ENCODE measurements at regions not wholly inside any gene's neighbourhood (a gene's known extent, or its start where the extent isn't known, plus 50 kb on each side); places are given as distances from the start of the nearest gene placed in this dataset.
"Not testable (repeated sequence)": the region's sequence is repeated elsewhere in the genome, so short reads cannot be mapped to it uniquely, and the experiment has no call there.

DNA sequence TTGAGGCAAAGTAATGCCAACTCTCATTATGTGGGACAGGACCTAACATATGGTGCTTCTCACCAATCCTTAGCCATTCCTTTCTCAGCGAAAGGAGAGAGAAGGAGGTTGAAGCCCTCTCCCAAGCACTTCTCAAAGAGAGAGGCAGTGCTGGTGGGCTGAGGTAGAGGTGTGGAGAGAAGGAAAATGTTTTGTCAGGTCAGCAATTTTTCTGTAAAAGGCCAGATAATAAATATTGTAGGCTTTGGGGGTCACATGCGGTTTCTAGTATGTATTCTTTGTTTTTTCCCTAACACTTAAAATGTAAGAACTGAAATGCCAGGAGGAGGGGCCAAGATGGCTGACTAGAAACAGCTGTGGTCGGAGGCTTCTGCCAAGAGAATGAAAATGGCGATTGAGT lies 225.0 kb upstream of the NPY start:
- DNase-seq = no peak

DNA sequence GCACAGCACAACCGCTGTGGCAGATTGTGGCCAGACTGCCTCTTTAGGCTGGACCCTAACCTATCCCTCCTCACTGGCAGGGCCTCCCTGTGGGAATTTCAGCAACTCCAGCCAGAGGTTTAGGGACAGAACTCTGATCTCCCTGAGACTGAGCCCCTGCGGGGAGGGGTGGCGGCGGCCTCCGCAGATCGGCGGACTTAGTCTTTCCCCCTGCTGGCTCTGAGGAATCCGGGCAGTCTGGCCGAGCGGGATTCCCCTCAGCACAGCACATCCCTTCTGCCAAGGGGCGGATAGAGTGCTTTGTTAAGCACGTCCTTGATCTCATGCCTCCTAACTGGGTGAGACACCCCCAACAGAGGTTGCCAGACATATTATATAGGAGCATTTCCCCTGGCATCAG lies 224.2 kb upstream of the NPY start:
- DNase-seq = no peak

DNA sequence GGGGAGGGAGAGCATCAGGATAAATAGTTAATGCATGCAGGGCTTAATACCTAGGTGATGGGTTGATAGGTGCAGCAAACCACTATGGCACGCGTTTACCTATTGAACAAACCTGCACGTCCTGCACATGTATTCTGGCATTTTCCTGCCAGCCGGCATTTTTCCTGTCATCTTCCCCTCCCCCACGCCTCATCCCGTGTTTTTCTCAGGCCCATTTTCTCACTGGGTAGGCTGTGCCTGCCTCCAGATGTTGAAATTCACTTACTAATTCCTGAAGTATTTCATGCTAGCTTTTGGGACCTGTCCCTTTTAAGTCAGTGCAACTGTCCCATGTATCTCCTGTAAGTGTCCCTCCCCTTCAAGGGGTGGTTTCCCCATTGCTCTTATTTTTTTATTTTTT lies 220.3 kb upstream of the NPY start:
- no peak for DNase-seq

DNA sequence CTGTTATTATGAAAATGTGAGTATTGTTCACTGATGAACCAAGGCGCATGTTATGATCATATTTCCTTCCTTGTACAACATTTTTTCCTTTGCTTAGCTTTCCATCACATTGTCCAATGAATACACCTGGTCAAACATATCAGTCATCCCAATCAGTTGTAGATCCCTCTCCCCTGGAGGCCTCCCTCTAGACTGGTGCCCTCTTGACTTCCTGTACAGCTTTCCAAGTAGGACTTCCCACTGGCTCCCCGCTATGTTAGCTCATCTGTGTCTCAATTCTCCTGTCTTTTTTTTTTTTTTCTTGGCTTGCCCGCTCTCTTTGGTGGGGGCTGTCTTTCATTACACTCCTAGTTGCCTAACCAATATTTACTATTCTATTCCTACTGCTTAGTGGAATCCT lies 214.2 kb upstream of the NPY start:
- no peak for DNase-seq

DNA sequence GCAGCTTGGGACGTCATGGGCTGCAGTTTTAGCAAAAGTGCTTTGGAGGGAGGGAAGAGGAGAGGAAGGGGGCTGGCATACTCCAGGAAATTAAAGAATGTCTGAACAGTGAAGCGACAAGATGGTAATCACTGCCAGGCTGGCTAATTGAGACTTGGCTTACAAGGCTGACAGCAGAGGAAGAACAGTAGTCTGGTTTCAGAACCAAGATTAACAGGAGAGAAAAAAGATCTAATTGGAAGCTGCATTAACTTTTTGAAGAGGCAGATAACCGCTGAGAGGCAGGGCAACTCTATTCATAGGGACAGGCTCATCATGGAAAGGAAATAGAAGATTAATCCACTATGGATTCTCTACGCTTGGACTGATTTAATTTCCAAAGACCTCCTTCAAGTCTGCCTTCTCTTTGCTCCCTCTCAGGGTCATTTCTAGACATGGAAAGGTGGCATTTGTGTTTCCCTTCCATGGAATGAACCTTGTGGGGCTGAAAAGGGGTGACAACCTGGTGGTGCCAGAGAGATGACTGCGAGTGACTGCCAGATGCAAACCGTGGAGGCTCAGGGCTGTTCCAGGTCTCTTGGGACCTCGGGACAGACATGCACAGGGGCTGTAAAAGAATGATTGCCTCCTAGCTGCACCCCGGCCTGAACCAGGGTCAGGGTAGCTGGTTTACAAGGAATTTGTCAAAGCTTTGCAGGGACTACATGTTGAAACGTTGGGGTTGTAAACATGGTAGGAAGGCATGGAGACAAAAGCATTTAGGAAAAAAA lies 210.2 kb upstream of the NPY start:
- DNase-seq = no peak

DNA sequence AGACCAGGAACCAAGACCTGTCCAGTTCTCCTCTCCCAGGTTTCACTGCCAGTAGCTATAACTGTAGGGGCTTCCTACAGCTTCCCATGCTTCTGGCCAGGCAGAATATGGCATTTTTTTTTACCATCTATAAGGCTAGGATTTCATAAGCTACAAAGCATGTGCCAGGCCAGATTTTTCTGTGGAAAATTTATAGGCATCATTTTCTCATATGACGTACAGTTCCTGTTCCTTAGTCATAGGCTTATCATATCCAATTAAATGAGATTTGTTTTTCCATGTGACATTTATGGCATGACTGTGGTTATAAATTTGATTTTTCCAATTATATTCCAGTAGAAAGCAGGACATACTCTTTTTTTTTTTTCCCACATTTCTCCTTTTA lies 208.6 kb upstream of the NPY start:
- no peak for DNase-seq

DNA sequence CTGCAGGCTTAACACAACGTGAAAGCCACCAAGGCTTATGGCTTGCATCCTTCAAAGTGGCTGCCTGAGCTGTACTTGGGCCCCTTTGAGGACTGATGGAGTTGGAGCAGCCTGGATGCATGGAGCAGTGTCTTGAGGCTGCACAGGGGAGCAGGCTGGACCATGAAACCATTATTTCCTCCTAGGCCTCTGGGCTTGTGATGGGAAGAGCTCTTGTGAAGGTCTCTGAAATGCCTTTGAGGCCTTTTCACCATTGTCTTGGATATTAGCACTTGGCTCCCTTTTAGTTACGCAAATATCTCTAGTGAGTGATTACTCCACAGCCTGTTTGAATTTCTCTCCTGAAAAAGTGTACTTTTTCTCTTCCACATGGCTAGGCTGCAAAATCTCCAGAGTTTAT lies 201.2 kb upstream of the NPY start:
- DNase-seq = no peak

DNA sequence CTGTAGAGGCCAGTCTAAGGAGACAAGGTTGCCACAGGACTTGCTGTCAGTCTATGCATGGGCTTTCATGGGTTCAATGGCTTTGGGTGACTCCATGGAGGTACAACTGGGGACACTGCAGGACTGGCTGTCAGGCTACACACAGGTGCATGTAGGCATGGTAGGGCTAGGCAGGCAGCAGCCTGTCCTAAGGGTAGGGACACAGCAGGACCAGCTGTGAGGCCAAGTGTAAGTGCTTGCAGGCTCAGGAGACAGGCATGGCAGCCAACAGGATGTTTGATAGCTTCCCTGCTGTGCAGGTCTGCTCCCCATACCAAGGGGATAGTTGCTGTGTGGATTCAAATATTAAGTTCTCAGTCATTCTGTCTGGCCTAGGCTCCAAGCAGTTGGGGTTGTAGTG lies 181.0 kb upstream of the NPY start:
- no peak for DNase-seq

DNA sequence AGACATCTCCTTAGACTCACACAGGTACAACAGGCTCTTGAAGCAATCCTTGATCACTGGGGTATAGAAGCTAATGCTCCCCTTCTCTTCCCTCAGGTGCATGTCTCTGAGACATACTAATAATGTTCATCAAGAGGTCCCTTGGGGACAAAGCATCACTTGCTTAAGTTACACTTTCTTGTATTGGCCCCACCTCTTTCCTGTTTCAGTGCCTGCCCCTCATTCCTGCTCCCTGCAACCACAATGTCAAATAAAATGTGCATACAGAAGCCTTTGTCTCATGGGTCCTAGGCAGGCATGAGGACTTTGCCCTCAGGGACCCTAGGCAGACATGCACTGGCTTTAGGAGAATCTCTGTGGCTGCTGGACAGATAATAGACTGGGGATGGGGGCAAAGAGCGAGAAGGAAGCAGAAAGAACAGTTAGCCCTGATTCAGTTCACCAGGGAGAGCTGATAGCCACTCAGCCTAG lies 175.0 kb upstream of the NPY start:
- DNase-seq = no peak

DNA sequence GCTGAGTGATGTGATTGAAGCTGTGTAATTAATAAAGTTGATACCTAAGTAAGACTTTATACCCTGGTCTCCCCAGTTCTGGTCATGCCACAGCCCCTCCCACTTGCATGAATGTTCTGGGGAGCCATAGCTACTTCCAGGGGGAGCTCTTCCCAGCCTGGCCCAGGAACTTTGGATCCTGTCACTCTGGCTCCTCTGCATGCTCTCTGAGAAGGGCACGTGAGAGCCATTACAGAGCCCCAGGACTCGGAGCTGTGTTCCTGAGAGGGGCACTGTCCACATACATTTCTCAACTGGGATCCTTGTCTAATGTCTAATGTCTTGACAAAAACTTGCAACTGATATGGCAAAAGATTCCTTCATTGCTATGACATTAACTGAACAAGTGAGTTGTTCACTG lies 173.9 kb upstream of the NPY start:
- DNase-seq = no peak

DNA sequence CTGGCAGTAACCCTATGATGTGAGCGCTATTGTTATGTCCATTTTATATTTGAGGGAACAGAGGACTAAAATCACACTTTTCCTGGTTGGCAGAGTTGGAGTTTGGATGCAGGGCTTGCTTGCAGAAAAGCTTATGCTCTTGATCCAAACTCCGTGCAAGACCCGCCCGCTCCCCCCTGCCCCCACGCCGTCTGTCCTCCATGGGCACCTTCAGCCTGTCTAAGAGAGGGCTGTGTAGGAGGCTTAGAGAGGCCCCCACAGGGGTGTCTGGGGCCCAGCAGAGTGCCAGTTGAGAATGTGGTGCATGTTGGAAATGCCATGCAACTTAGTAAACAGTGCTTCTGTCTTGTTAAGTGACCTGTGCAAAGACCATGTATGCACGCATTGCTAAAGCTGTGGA lies 170.5 kb upstream of the NPY start:
- DNase-seq = no peak

DNA sequence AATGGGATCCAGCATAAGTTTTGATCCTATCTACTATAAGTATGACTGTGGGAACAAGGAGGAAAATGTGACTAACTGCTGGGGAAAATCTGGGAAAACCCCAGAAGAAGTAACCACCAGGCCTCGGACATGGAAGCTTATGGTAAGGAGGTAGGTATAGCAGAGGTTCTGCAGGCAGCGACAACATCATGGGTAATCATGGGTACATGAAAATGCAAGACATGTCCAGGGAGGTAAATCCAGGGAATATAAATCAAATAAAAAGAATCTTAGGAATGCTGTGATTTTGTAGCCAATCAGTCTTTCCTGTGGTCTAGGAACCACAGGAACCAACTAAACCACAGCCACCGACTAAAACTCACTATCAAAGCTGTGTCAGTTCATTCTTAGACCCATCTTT lies 168.3 kb upstream of the NPY start:
- no peak for DNase-seq

DNA sequence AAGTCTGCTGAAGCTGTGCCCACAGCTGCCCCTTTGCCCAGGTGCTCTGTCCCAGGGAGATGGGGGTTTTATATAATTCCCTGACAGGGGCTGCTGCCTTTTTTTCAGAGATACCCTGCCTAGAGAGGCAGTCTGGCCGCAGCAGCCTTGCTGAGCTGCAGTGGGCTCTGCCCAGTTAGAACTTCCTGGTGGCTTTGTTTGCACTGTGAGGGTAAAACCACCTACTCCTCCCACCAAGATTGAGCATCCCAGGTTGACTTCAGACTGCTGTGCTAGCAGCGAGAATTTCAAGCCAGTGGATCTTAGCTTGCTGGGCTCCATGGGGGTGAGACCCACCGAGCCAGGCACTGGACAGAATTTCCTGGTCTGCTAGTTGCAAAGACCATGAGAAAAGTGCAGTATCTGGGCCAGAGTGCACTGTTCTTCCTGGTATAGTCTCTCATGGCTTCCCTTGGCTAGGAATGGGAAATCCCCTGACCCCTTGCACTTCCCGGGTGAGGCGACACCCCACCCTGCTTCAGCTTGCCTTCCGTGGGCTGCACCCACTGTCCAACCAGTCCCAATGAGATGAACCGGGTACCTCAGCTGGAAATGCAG lies 166.0 kb upstream of the NPY start:
- not testable (repeated sequence) for DNase-seq

DNA sequence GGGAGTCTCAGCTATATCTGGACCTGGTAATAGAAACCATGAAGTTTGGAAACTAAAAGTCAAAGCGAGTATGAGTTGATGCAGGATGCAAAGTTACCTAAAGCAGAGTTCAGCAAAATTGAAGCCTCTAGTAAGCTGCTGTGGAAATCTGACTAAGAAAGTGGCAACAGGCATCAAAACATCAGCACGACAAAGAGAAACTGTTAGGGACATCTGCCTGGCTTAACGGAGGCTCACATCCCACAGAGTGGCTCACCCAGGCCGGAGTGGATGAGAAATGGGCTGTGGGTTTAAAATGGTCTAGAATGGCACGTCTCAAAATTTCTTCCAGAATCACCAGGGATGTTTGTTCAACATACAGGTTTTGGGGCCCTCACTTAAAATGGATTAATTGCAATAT lies 164.1 kb upstream of the NPY start:
- DNase-seq = no peak

DNA sequence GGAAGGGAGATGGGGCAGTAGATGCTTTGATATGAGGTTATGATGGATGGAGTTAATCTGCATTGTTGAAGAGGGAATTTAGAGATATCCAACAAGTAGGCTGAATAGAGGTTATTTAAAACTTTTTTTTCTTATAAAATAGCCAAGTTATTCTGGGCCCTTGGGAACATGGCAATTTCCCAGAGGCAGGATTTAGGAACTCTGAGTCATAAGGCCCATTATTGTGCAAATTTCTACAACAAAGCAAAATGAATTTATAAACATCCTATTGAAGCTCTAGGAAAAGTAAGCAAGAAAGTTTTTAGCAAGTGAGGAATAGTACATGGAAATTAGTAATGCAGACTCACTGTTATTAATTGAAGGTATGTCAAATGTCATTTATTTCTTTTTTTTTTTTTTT lies 160.9 kb upstream of the NPY start:
- no peak for DNase-seq

DNA sequence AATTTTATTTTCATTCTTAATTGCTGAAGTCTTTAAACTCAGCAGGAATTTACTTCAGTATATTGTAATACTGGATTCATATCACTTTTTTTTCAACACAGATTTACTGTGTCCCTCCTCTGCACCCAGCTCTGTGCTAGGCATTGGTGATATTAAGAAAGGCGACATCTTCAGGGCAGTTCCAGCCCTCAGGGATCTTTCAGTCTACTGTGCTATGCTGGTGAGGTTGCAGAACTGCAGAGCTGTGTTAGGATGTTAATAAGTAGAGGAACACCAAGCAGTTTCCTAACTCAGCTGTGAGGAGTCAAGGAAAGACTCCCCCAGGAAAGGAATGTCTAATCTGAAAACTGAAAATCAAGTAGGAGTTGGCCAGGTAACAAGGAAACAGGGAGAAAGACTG lies 158.2 kb upstream of the NPY start:
- DNase-seq = no peak

DNA sequence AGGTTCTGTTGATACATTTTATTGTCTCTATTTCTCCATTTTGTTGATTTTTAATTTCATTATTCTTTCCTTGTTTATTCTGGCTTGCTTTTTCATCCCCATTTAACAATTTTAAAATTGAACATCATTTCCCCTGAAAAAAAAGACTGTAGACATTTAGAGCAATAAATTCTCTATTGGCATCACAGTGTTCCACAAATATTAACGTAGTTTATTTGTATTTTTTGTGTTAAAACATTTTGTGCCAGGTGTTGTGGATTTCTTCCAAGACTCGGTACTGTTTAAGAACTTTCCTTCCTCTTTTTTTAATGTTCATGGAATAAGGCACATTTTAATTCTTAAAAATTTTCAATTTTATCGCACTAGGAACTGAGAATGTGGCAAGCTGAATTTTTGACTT lies 156.1 kb upstream of the NPY start:
- DNase-seq = no peak

DNA sequence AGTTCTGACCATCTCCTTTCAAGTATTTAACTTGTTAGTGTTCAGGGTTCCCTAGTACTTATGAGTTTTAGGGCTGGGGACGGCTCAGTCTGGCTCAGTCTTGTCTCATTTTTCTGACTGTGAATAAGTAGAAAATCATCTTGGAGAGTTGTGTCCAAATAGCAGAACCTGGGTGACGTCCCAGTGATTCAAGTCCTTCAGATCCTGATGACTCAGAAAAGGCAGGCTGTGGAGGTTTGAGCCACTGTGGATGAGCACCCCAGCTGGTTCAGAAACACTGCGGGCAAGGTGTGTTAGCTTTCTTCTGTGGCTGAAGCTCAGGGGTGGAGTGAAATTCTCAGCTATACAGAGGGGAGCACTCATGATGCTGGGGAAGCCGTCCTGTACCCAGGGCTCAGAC lies 154.4 kb upstream of the NPY start:
- DNase-seq = no peak

DNA sequence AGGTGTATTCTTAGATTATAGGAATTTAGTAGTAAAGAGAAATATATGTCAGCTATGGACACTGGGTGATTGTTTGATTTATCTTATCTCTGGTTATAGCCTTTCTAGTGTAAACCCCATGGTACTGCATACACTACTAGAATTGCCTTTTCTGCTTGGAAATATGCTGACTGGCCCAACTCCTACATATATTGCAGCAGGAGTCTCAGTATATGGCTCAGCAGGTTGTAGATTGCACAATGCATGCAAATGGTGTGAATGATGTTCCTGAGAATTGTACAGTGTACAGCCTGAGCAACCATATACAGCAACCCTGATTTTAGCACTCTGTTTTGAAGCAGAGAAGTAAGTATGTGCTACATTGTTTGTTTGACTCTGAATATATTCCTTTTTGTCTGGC lies 153.4 kb upstream of the NPY start:
- no peak for DNase-seq

DNA sequence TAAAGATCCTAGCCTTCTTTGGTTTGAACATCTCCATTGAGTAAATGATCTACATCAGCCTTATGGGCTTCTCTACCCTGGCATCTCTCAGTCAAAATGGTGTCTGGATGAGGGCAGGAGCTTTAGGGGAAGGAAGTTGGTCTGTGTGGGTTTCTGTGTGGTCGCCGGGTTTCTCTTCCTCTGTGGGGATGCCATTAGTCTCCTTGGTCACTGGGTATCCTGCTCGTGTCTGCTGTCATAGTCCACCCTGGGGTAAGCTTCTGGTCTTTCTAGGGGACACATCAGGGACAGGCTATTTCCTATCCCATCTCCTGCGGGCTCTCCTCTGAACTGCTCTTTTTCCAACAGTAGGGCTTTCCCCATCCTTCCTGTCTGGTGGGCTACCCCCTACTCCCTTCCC lies 150.3 kb upstream of the NPY start:
- no peak for DNase-seq

DNA sequence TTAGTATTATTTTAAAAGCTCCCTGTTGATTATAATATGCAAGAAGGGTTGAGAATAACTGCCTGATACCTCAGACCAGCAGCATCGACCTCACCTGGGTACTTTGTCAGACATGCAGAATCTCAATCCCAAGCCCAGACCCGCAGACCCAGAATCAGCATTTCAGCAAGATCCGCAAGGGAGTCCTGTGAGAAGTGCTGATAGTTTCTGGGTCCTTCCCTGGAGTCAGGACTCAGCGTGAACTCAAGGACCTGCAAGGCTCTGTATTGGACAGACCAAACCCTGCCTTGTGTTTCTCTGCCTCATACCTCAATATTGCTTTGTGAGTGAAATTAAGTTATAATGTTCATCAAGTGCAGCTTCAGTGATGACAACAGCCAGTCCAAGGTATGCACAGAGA lies 149.5 kb upstream of the NPY start:
- no peak for DNase-seq

DNA sequence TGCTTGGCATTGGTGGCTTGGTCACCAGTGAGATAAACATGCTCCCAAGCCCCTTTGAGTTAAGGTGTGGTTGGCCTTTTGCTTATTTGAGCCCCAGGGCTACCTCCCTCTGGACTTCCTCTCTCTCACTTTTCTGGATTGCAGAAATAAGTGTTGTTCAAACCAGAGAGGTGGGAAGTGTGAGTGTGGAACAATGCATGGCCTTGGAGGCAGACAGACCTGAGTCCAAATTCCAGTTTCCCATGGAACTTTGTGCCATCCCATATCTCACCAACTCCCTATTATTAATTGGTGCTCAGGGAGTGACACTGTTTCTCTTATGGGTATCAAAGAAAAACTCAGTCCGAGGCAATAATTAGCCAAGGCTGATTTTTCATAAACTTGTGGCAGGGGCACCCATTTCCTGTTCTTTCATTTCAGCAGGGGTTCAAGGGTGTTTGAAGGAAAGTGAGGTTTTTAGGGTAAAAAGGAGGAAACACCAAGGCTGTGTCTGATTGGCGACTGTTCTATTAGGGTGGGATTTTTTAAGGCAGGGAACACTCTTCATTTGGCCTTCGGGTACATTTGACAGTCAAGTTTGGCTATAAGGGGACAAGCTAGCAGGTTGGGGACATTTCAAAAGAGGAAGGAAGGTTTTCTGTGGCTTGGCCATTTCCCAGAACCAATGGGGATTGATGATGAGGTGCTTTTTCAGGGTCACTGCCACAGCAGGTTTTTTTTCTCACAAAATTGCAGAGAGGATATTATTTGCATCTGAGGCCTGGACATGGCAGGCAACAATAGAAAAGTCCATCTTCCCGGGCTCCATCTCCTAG lies 148.8 kb upstream of the NPY start:
- DNase-seq = no peak

DNA sequence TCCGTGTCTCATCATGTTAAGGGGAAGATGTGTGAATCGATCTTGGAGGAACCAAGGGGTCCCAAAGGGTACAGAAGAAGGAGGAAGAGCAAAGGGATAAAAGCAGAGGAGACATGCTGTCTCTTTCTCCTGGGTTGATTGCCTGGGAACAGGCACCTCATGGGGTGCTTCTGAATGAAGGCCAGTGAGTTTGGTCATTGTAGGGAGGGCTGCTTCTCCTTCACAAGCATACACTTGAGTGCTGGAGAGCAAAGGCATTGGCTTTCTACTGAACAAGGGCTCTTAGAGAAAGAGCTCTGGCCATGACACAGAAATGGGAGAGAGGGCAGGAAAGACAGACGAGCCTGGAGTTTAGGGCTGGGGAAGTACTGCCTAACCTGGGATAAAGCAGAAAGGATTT lies 146.7 kb upstream of the NPY start:
- DNase-seq = no peak

DNA sequence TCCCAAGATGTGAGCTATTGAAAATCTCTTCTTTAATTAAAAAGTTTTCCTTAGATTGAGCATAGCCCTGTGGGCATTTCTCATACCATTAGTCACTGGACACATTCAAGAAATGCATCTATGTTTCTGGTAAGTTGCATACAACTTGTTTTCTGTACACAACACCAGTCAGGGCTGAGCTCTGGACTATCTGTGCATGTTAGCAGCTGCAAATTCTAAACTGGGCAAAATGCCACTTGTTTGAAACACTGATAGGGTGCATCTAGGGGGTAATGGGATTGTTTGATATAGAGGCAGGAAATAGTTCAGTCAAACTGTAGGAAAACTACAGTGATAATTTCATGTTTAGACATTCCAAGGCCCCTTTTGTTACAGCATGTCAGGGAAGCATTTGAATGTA lies 145.6 kb upstream of the NPY start:
- no peak for DNase-seq
